Erythroblast (primary cell): ENCODE measurements at regions not wholly inside any gene's neighbourhood (a gene's known extent, or its start where the extent isn't known, plus 50 kb on each side); places are given as distances from the start of the nearest gene placed in this dataset.
"Not testable (repeated sequence)": the region's sequence is repeated elsewhere in the genome, so short reads cannot be mapped to it uniquely, and the experiment has no call there.

Experiments used
- GATA1 ChIP-seq: IDR thresholded peaks from 2 replicates; pipeline ENCODE4 v1.6.1; 2011; ENCODE audit warnings: low read depth, mild to moderate bottlenecking, control low read depth, low read length, moderate library complexity
- POLR2A ChIP-seq: IDR thresholded peaks from 2 replicates; pipeline ENCODE4 v1.6.1; 2011; ENCODE audit warnings: mild to moderate bottlenecking, low read length

DNA sequence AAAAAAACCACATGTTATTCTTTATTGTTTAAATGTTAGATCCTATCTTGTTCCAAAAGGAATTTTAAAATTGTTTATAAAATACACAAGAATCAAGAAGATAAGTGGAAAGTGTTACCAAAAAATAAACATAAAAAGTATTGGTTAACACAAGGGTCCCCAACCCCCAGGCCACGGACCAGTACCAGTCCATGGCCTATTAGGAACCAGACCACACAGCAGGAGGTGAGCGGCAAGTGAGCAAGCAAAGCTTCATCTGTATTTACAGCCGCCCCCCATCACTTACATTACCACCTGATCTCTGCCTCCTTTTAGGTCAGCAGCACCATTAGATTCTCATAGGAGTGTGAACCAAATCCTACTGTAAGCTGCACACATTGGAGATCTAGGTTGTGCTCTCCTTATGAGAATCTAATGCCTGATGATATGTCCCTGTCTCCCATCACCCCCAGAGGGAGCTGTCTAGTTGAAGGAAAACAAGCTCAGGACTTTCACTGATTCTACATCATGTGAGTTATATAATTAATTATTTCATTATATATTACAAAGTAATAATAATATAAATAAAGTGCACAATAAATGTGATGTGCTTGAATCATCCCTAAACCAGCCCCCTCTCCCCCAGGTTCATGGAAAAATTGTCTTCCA is 86.3 kb upstream of the CDK13 start:
- TF ChIP-seq POLR2A, GATA1: not testable (repeated sequence)
